ENCODE measurements at regions not wholly inside any gene's neighbourhood (a gene's known extent, or its start where the extent isn't known, plus 50 kb on each side); places are given as distances from the start of the nearest gene placed in this dataset.

GRCh38 chr6:76420094-76420493 is 347.6 kb upstream of the IMPG1 start:
- TF ChIP-seq CTCF (conservative IDR thresholded peaks at IDR 0.05; ENCODE audit: low read depth, low read length) (no peak), EZH2 (IDR thresholded peaks at IDR 0.05; ENCODE audit: borderline replicate concordance, low read depth, low read length, poor library complexity, severe bottlenecking) (no peak)

Data from A673 (cell line).